ENCODE measurements at regions not wholly inside any gene's neighbourhood (a gene's known extent, or its start where the extent isn't known, plus 50 kb on each side); places are given as distances from the start of the nearest gene placed in this dataset.
"Not testable (repeated sequence)": the region's sequence is repeated elsewhere in the genome, so short reads cannot be mapped to it uniquely, and the experiment has no call there.

DNA sequence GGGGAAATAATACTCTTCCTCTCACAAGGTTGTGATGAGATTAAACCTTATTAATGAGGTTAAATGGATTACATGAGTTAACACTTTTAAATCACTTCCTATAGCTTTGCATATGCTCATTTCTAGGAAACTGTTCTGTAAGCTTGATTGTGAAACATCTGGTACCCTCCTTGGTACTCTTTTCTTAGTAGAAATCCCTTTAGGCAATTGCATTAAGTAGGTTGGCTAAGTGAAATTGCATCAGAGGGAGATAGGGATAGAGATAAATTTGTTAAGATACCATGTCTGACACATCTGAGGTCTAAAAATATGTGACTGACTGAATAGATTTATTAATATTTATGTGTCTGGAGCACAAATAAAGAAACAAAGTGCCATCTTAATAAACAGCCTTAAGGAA, 275.9 kb upstream of the MAP2 start:
- DNase-seq (ENCODE audit: low read depth in 2 of 2), result no peak

- no peak for DNase-seq (ENCODE audit: low read depth in 2 of 2)
Observed at GRCh38 chr2:209160800-209161588, 262.9 kb upstream of the MAP2 start.

DNA sequence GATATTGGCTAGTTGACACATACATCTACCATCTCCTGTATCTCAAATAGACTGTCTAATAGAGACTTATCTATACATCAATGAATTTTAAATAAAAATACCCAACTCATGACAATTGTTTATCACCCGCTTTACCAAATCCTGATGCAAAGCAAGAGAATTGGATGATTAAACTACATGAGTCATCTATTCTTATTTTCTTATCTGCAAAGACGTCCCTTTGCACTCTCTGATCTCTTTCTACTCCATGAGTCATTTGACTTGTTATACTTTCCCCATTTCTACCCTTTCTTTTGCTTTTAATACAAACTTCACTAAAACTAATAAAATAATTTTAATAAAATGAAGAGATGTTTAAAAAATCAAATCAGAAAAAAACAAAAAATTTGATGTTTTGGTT, 261.7 kb upstream of the MAP2 start:
- no peak for DNase-seq (ENCODE audit: low read depth in 2 of 2)

GRCh38 chr2:209181984-209182383, 241.9 kb upstream of the MAP2 start:
- DNase-seq (ENCODE audit: low read depth in 2 of 2), result no peak

DNA sequence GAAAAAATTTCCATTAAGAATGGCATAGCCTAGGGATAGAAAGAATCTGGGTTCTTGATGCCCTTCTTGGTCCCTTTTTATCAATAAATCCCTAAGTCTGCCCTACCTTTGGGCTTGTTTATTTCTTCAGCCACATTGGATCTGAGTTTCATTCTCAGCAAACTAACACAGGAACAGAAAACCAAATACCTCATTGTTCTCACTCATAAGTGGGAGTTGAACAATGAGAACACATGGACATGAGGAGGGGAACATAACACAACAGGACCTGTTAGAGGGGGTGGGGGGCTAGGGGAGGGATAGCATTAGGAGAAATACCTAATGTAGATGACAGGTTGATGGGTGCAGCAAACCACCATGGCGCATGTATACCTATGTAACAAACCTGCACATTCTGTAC, 237.0 kb upstream of the MAP2 start:
- not testable (repeated sequence) for DNase-seq (ENCODE audit: low read depth in 2 of 2)

- no peak for DNase-seq (ENCODE audit: low read depth in 2 of 2)
Observed at GRCh38 chr2:209189893-209190292, 234.0 kb upstream of the MAP2 start.

DNA sequence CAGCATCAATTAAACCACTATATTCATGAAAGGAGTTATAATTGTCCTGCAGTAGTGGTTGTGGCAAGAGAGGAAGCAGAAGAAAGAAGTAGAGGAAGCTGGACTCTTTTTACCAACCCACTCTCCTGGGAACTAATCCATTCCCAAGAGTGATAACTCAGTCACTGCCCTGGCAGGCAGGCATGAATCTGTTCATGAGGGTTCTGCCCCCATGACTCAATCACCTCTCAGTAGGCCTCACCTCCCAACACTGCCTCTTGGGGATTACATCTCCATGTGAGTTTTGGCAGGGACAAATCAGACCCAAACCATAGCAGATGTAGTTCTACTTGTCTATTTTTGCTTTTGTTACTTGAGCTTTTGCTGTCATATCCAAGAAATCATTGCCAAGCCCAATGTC, 232.7 kb upstream of the MAP2 start:
- DNase-seq (ENCODE audit: low read depth in 2 of 2), result no peak

DNA sequence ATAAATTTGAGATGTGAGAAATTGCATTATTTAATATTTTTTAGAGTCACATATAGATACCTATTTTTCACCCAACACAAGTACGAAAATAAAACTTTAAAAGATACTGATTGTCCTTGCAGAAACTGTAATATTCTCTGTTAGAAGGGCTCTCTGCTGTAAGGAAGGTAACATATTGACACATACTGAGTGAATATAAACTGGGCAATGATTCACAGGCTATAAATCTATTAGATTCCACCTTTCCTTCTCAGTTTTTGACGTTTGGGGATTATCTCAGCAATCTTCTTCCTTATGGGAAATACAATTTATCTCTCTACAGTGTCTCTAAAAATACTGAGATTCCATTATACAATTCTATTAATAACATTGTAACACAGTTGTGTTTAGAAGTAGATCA, 229.1 kb upstream of the MAP2 start:
- no peak for DNase-seq (ENCODE audit: low read depth in 2 of 2)

DNA sequence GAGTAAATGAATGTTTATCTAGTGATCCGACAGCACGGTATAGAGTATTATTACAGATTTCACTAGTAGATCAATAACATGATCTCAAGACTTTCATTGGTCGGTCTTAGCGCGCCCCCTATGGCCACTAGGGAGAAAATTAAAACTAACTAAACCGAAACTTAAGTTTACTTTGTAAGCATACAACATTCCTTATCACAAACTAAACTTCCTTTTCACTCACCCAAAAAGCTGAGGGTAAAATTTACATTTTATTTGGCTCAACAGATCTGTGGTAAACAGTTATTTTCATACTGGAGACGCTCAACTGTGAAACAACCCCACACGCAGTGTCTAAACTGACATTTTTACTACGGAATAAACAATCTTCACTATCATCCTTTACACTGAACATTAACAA, 215.6 kb upstream of the MAP2 start:
- DNase-seq (ENCODE audit: low read depth in 2 of 2), result no peak

GRCh38 chr2:209209943-209210342, 213.9 kb upstream of the MAP2 start:
- no peak for DNase-seq (ENCODE audit: low read depth in 2 of 2)

GRCh38 chr2:209230560-209230959, 193.3 kb upstream of the MAP2 start:
- DNase-seq (ENCODE audit: low read depth in 2 of 2), result no peak

DNA sequence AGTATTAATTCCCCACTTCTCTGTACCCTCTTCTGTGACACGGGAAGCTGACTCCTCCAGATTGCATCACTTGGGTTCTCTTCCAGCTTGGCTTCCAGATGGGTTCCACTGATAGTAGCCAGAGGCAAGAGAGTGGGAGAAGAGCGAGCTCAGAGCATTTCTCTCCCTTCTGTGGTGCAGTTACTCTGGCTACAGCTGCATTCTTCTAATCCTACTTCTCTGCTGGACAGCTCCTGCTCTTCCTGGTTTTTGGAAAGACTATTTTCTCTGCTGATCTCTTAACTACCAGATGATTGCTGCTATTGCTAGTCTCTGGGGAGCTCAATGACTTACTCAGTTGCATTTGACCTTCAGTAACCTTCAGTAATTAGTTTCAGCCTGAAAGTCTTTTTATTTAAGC, 187.5 kb upstream of the MAP2 start:
- DNase-seq (ENCODE audit: low read depth in 2 of 2), result no peak

GRCh38 chr2:209238765-209239584, 184.9 kb upstream of the MAP2 start:
- DNase-seq (ENCODE audit: low read depth in 2 of 2), result no peak

DNA sequence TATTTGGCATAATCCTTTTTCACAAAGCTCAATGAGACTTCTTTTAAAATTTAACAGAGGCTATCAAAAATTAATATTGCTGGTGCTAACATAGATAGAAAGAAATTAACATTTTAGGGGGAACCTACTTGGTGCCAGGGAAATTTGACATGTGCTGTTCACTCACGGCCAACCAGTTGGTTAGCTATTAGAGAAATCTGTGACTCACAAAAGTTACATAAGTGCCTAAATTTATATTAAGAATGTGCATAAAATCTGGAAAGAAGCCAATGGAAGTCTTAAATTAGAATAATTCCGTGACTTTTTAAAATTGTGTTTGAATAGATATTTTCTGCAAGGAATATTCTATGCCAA, 184.3 kb upstream of the MAP2 start:
- no peak for DNase-seq (ENCODE audit: low read depth in 2 of 2)

DNA sequence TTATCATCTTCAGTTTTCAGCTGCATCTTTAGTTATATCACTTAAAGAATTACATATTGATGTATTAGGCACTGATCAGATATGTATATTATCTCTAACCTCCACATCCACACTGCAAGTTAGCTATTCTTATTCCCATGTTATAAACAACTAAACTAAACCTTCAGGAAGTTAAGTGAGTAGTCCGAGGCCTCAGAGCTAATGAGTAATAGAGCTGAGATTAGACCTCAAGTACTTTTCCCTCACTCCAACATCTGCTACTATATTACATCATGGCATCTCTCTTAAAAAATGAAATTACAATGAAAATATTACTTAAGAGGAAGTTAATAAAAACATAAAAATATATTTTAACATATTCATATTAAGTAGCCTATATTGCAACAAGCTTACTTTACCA, 183.6 kb upstream of the MAP2 start:
- DNase-seq (ENCODE audit: low read depth in 2 of 2), result no peak

DNA sequence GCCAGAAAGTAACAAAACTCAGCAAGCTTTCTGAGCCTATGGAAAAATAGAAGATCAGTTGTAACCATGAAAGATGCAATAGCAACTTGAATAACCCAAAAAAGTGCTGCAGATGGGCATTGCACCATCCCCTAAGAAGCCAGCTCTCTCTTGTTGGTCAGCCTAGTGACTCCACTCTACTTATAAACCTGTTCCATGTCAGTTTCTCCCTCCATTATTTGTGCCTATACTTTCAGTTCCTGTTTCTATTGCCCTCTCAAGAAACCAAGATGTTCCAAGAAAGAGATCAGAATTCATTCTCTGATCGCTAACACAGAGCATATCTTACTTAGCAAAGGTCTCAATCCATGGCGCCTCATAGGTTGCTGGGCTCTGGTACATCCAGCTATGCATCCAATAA, 170.3 kb upstream of the MAP2 start:
- DNase-seq (ENCODE audit: low read depth in 2 of 2), result no peak

DNA sequence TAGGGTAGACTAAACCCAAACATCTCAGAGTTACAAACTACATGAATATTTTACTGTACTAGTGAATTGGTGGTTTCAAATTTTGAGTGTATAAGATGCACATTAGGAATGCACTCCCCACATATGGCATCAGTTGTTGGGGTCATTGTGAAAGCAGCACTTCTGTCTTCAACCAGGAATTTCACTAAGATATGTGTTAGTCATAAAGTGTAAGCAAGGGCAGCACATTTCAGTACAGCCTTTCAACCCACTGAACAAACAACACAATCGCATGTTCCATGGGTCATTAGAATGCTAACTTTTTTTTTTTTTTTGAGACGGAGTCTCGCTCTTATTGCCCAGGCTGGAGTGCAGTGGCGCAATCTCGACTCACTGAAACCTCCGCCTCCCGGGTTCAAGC, 164.1 kb upstream of the MAP2 start:
- no peak for DNase-seq (ENCODE audit: low read depth in 2 of 2)

DNA sequence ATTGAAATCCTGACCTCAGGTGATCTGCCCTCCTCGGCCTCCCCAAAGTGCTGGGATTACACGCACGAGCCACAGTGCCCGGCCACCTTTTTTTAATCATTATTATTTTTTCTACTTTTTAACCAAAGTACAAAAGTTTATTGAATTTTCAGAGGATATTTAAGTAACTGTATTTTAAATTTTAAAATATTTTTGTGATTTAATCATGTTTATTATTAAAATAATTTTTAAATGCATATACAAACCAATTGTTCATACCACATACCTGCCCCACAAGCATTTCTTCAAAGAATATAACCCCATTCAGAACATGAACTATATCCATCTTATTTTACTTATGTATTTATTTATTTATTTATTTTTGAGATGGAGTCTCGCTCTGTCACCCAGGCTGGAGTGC, 163.6 kb upstream of the MAP2 start:
- no peak for DNase-seq (ENCODE audit: low read depth in 2 of 2)

DNA sequence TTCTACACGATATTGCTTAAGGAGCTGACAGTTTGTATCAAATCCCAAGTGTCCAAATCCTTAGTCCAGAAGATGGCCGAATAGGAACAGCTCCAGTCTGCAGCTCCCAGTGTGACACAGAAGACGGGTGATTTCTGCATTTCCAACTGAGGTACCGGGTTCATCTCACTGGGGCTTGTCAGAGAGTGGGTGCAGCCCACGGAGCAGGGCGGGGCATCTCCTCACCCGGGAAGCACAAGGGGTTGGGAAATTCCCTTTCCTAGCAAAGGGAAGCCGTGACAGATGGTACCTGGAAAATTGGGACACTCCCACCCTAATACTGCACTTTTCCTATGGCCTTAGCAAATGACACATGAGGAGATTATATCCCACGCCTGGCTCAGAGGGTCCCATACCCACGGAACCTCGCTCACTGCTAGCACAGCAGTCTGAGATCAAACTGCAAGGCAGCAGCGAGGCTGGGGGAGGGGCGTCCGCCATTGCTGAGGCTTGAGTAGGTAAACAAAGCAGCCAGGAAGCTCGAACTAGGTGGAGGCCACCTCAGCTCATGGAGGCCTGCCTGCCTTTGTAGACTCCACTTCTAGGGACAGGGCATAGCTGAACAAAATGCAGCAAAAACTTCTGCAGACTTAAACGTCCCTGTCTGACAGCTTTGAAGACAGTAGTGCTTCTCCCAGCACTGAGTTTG, 162.3 kb upstream of the MAP2 start:
- not testable (repeated sequence) for DNase-seq (ENCODE audit: low read depth in 2 of 2)

- no peak for DNase-seq (ENCODE audit: low read depth in 2 of 2)
Observed at GRCh38 chr2:209269024-209269423, 154.8 kb upstream of the MAP2 start.

DNA sequence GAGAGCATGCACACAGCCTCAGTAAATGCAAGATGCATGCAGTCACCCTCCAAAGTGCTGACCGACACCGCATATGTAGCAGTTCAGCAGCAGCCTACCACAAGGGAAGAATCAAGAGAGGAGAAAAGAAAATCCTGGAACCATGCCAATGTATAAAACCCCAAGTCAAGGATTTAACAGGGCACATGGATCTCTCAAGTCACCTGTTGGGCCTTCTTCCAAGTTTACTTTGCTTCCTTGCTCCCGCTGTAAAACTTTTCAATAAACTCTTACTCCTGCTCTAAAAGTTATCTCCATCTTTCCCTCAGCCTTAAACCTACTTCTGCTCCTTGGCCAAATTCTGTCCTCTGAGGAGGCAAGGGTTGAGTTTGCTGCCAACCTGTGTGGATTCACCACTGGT, 147.8 kb upstream of the MAP2 start:
- DNase-seq (ENCODE audit: low read depth in 2 of 2), result no peak

- DNase-seq (ENCODE audit: low read depth in 2 of 2), result no peak
Observed at GRCh38 chr2:209277444-209277843, 146.4 kb upstream of the MAP2 start.

DNA sequence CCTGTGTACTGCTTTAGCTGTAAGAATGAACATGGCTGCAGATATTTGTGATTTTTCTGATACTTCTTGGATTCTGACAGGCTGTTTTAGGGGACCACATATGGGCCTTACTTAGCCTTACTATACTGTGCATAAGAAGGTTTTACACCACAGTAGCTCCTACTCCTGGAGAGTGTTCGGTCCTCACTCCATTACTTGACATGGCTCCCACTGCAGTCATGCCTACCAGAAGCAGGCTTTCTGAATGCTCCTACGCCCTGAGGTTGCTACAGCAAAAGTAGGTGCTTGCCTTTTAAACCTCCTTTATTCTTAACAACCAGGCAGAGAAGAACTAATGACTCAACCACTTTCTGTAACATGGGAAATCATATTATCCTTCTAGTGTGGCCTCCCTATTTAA, 125.2 kb upstream of the MAP2 start:
- no peak for DNase-seq (ENCODE audit: low read depth in 2 of 2)

All from dermis microvascular lymphatic vessel endothelial cell (primary cell).